Nephron (organoid): ENCODE measurements at regions not wholly inside any gene's neighbourhood (a gene's known extent, or its start where the extent isn't known, plus 50 kb on each side); places are given as distances from the start of the nearest gene placed in this dataset.

ENCODE experiments used
- H3K27ac Mint-ChIP-seq, 3 experiments: 2 replicates each; pipeline ENCODE4 v1.8.0; 2020; ENCODE audit warnings: mixed read lengths in 3 of 3, mild to moderate bottlenecking in 2 of 3, moderate library complexity in 1 of 3
- H3K27me3 Mint-ChIP-seq: 2 replicates; pipeline ENCODE4 v1.8.0; 2021; ENCODE audit warnings: low read depth, mild to moderate bottlenecking, moderate library complexity, mixed read lengths
- H3K36me3 Mint-ChIP-seq: 2 replicates; pipeline ENCODE4 v1.8.0; 2020; ENCODE audit warnings: low read depth, mixed read lengths
- H3K4me1 Mint-ChIP-seq: 2 replicates; pipeline ENCODE4 v1.8.0; 2020; ENCODE audit warnings: mixed read lengths
- H3K4me3 Mint-ChIP-seq, 3 experiments: 2 replicates each; pipeline ENCODE4 v1.8.0; 2020; ENCODE audit warnings: mild to moderate bottlenecking in 3 of 3, mixed read lengths in 3 of 3, moderate library complexity in 2 of 3
- H3K9me3 Mint-ChIP-seq: 2 replicates; pipeline ENCODE4 v1.8.0; 2020; ENCODE audit warnings: mixed read lengths
- CTCF ChIP-seq, 3 experiments: fragments of 200-600 bp; sonication (generic); IDR thresholded peaks; one replicate each; pipeline ENCODE4 v1.5.0; 2021; ENCODE audit warnings: antibody characterized with exemption in 3 of 3; ENCODE audit not compliant: unreplicated experiment in 3 of 3

GRCh38 chr10:80945264-80945880 is 407.7 kb downstream of the SH2D4B start:
- no peaks in the 10 kb centered on the region for H3K36me3 Mint-ChIP-seq
- H3K4me1 Mint-ChIP-seq, result peaks cover 15% of the 10 kb centered on the region
- no peak overlapping the region for H3K4me3 Mint-ChIP-seq
- H3K27me3 Mint-ChIP-seq, result peaks cover 4% of the 10 kb centered on the region
- no peaks in the 10 kb centered on the region for H3K9me3 Mint-ChIP-seq
- peak; percentile 85 to 87 (median 86) for TF ChIP-seq CTCF (IDR thresholded peaks at IDR 0.05; ENCODE audit: unreplicated experiment in 3 of 3)
- peak overlapping the region in 2 of 3 experiments; percentile 6 to 18 for H3K27ac Mint-ChIP-seq

- no peak for TF ChIP-seq CTCF (IDR thresholded peaks at IDR 0.05; ENCODE audit: unreplicated experiment in 3 of 3)
- Mint-ChIP-seq H3K4me1 (peaks cover 15% of the 10 kb centered on the region), H3K9me3 (no peaks in the 10 kb centered on the region), H3K4me3 (no peak overlapping the region), H3K27ac (no peak overlapping the region), H3K27me3 (peaks cover 4% of the 10 kb centered on the region), H3K36me3 (no peaks in the 10 kb centered on the region)
Observed at GRCh38 chr10:80946073-80946472, 408.4 kb downstream of the SH2D4B start.

- Mint-ChIP-seq H3K36me3 (no peaks in the 10 kb centered on the region), H3K27me3 (no peaks in the 10 kb centered on the region), H3K9me3 (no peaks in the 10 kb centered on the region), H3K4me3 (no peak overlapping the region), H3K4me1 (peaks cover 15% of the 10 kb centered on the region), H3K27ac (no peak overlapping the region)
- TF ChIP-seq CTCF (IDR thresholded peaks at IDR 0.05; ENCODE audit: unreplicated experiment in 3 of 3), result no peak
Observed at GRCh38 chr10:80946957-80947726, 409.4 kb downstream of the SH2D4B start.

- no peaks in the 10 kb centered on the region for H3K27me3 Mint-ChIP-seq
- H3K4me3 Mint-ChIP-seq, result no peak overlapping the region
- H3K27ac Mint-ChIP-seq, result no peak overlapping the region
- H3K36me3 Mint-ChIP-seq, result no peaks in the 10 kb centered on the region
- no peaks in the 10 kb centered on the region for H3K4me1 Mint-ChIP-seq
- no peaks in the 10 kb centered on the region for H3K9me3 Mint-ChIP-seq
- TF ChIP-seq CTCF (IDR thresholded peaks at IDR 0.05; ENCODE audit: unreplicated experiment in 3 of 3), result no peak
Observed at GRCh38 chr10:80949785-80950184, 412.1 kb downstream of the SH2D4B start.

GRCh38 chr10:80952436-80952835 is 414.7 kb downstream of the SH2D4B start:
- no peak overlapping the region for H3K27ac Mint-ChIP-seq
- H3K4me3 Mint-ChIP-seq, result no peak overlapping the region
- no peaks in the 10 kb centered on the region for H3K4me1 Mint-ChIP-seq
- no peaks in the 10 kb centered on the region for H3K36me3 Mint-ChIP-seq
- no peaks in the 10 kb centered on the region for H3K9me3 Mint-ChIP-seq
- no peak for TF ChIP-seq CTCF (IDR thresholded peaks at IDR 0.05; ENCODE audit: unreplicated experiment in 3 of 3)
- H3K27me3 Mint-ChIP-seq, result no peaks in the 10 kb centered on the region

GRCh38 chr10:80957161-80957560 is 419.5 kb downstream of the SH2D4B start:
- Mint-ChIP-seq H3K4me3 (no peak overlapping the region), H3K4me1 (peaks cover 5% of the 10 kb centered on the region), H3K9me3 (no peaks in the 10 kb centered on the region), H3K36me3 (no peaks in the 10 kb centered on the region), H3K27ac (no peak overlapping the region), H3K27me3 (no peaks in the 10 kb centered on the region)
- TF ChIP-seq CTCF (IDR thresholded peaks at IDR 0.05; ENCODE audit: unreplicated experiment in 3 of 3), result no peak
